NCI-H1417 treated with DMSO at 0.1 percent for 48 hours (cell line): ENCODE measurements at regions not wholly inside any gene's neighbourhood (a gene's known extent, or its start where the extent isn't known, plus 50 kb on each side); places are given as distances from the start of the nearest gene placed in this dataset.
"Not testable (repeated sequence)": the region's sequence is repeated elsewhere in the genome, so short reads cannot be mapped to it uniquely, and the experiment has no call there.

Experiments used
- DNase-seq: peaks from one replicate; lab custom pipeline; 2025; lab: John Stamatoyannopoulos, UW

GRCh38 chr1:761791-762190 is 75.3 kb upstream of the OR4F16 start:
- not testable (repeated sequence) for DNase-seq

GRCh38 chr1:771449-771848 is 85.0 kb upstream of the OR4F16 start:
- not testable (repeated sequence) for DNase-seq

- DNase-seq, result not testable (repeated sequence)
Measured at GRCh38 chr1:777480-778180, 91.2 kb upstream of the OR4F16 start.

- DNase-seq, result not testable (repeated sequence)
Measured at GRCh38 chr1:778451-779278, 92.2 kb upstream of the OR4F16 start.

- DNase-seq, result not testable (repeated sequence)
Measured at GRCh38 chr1:779621-780020, 93.2 kb upstream of the OR4F16 start.

- DNase-seq, result no peak
Measured at GRCh38 chr1:788835-789234, 102.4 kb upstream of the OR4F16 start.

GRCh38 chr1:789606-790005 is 103.2 kb upstream of the OR4F16 start:
- not testable (repeated sequence) for DNase-seq

GRCh38 chr1:790388-790930 is 104.0 kb upstream of the OR4F16 start:
- DNase-seq, result not testable (repeated sequence)

GRCh38 chr1:794310-794709 is 107.9 kb upstream of the OR4F16 start:
- DNase-seq, result not testable (repeated sequence)

- DNase-seq, result not testable (repeated sequence)
Measured at GRCh38 chr1:794918-795584, 108.6 kb upstream of the OR4F16 start.

- DNase-seq, result not testable (repeated sequence)
Measured at GRCh38 chr1:797649-798048, 111.2 kb upstream of the OR4F16 start.

GRCh38 chr1:800397-800796 is 113.9 kb upstream of the OR4F16 start:
- not testable (repeated sequence) for DNase-seq

- not testable (repeated sequence) for DNase-seq
Measured at GRCh38 chr1:804378-805115, 118.1 kb upstream of the OR4F16 start.

- DNase-seq, result not testable (repeated sequence)
Measured at GRCh38 chr1:805310-805709, 118.4 kb upstream of the SAMD11 start.

- not testable (repeated sequence) for DNase-seq
Measured at GRCh38 chr1:807066-807465, 116.7 kb upstream of the SAMD11 start.

- DNase-seq, result not testable (repeated sequence)
Measured at GRCh38 chr1:807699-808390, 115.9 kb upstream of the SAMD11 start.

GRCh38 chr1:810949-811348 is 112.8 kb upstream of the SAMD11 start:
- not testable (repeated sequence) for DNase-seq

- DNase-seq, result not testable (repeated sequence)
Measured at GRCh38 chr1:812535-813127, 111.1 kb upstream of the SAMD11 start.

GRCh38 chr1:814543-814942 is 109.2 kb upstream of the SAMD11 start:
- not testable (repeated sequence) for DNase-seq

GRCh38 chr1:815147-815922 is 108.4 kb upstream of the SAMD11 start:
- not testable (repeated sequence) for DNase-seq
